Fibroblast of skin of scalp (primary cell): ENCODE measurements at regions not wholly inside any gene's neighbourhood (a gene's known extent, or its start where the extent isn't known, plus 50 kb on each side); places are given as distances from the start of the nearest gene placed in this dataset.
A peak's percentile ranks its signal among the peaks of the same experiment; 100 is the strongest.
"Not testable (repeated sequence)": the region's sequence is repeated elsewhere in the genome, so short reads cannot be mapped to it uniquely, and the experiment has no call there.

Source experiments
- DNase-seq: peaks from one replicate; pipeline ENCODE4 v3.0.0-alpha.2; 2013

DNA sequence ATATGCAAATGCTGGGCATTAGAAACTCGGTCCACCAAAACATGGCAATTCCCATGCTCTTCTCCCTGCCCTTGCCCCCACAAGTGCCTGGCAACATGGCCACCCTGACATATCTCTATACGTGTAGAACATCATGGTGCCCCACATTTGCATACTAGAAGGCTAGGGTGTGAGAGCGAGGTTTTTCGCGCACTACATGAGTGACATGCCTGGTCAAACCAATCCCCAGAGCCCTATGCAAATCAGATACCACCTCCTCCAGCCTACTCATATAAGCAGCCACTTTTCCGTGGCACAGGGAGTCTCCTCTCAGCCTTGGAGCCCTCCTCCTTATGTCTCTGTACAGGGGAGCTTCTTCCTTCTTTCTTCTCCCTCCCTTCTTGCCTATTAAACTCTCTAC lies 296.1 kb upstream of the GULP1 start:
- no peak for DNase-seq

DNA sequence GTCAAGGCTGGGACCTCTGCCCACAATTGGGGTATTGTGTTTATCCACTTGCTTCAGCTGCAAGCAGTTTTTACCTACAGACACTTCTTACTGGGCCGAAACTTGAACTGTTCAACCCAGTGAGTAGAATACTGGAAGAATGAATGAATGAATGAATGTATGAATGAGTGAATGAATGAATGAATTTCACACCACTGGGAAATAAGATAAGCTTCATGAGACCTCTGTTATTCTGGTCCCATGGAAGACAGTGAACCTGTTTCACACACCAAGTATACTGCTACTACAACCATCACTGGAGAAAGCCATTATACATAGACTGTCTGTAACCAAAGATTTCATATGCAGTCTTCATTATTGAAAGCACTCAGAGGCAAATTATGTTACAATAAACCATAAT lies 295.0 kb upstream of the GULP1 start:
- no peak for DNase-seq

GRCh38 chr2:188000189-188000588 lies 291.5 kb upstream of the GULP1 start:
- no peak for DNase-seq

GRCh38 chr2:188003800-188004199 lies 287.9 kb upstream of the GULP1 start:
- DNase-seq, result no peak

DNA sequence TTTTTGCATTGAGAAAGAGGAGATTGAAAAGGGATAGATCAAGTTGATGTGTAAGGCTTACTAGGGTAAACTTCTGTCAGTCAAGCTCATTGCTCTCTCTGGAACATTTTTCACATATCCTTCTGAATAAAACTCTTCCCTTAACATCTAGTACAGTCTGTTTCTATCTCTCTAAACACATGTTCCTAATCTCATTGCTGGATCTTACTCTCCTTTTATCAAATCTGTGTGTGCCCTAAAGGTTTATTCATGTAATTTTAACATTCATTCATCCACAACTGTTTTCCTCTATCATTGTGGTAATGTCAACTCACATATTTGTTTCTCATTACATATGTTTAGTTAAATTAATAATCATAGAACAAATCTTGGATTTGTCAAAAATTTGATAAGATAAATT lies 277.9 kb upstream of the GULP1 start:
- DNase-seq, result no peak

- DNase-seq, result no peak
Observed at GRCh38 chr2:188016917-188017316, 274.8 kb upstream of the GULP1 start.

- DNase-seq, result no peak
Observed at GRCh38 chr2:188022389-188022788, 269.3 kb upstream of the GULP1 start.

GRCh38 chr2:188023035-188023434 lies 268.6 kb upstream of the GULP1 start:
- no peak for DNase-seq

DNA sequence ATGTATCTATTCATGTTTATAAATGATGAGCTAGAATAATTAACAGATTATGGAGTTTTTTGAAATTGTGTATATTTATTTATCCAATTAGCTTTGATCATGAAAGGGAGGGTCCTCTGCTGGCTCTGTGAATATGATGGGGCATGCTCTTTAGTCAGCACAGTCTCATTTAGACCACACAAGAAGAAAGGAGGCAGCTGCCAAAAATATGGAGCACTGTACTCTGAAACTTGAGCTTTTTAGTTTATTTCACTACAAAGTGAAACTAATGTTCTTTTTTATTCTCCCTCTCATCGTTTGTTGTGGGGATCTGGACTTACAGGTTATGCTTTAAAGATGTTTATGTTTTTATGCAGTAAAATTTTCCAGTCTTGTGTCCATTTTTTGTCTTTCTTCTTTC lies 266.9 kb upstream of the GULP1 start:
- peak; percentile 41 for DNase-seq

DNA sequence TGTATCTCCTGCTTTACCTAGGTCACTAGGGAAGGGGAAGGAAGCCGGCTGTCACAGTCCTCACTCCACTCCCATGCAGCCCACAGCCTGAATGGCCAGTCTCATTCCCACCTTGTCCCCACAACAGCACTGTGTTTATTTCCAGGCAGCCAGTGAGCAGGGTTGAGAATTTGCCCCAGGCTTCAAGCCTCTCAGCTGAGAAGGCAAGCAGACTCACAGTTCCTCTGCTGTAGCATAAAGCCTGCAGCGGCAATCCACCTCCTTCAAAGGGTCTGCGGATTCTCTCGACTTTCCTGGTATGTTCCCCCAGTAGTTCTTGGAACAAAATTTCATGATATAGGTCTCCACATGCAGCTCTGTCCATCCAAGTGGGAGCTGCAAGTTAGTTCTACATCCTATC lies 262.9 kb upstream of the GULP1 start:
- no peak for DNase-seq

- no peak for DNase-seq
Observed at GRCh38 chr2:188032306-188032705, 259.4 kb upstream of the GULP1 start.

- no peak for DNase-seq
Observed at GRCh38 chr2:188032786-188033185, 258.9 kb upstream of the GULP1 start.

- not testable (repeated sequence) for DNase-seq
Observed at GRCh38 chr2:188033240-188033639, 258.4 kb upstream of the GULP1 start.

- DNase-seq, result not testable (repeated sequence)
Observed at GRCh38 chr2:188034102-188034501, 257.6 kb upstream of the GULP1 start.

DNA sequence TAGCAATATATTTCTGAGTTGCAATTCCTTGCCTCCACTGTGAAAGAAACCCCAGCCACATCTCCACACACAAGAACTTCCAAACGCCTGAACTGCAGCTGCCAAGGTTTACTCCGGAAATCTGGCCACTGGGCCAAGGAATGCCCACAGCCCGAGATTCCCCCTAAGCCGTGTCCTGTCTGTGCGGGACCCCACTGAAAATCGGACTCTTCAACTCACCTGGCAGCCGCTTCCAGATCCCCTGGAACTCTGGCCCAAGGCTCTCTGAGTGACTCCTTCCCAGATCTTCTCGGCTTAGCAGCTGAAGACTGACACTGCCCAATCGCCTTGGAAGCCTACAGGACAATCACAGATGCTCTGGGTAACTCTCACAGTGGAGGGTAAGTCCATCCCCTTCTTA lies 256.3 kb upstream of the GULP1 start:
- not testable (repeated sequence) for DNase-seq

GRCh38 chr2:188036786-188037185 lies 254.9 kb upstream of the GULP1 start:
- not testable (repeated sequence) for DNase-seq

DNA sequence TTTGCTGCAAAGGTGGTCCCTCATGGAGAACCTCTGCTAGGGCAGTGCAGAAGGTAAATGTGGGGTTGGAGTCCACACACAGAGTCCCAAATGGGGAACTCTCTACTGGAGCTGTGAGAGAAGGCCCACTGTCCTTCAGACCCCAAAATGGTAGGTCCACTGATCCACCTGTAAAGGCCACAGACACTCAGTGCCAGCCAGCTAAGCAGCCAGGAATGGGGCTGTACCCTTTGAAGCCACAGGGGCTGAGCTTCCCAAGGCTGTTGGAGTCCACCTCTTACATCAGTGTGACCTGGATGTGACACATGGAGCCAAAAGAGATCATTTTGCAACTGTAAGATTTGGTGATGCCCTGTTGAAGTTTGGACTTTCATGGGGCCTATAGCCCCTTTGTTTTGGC lies 252.4 kb upstream of the GULP1 start:
- no peak for DNase-seq

GRCh38 chr2:188042412-188042811 lies 249.3 kb upstream of the GULP1 start:
- DNase-seq, result peak; percentile 61

DNA sequence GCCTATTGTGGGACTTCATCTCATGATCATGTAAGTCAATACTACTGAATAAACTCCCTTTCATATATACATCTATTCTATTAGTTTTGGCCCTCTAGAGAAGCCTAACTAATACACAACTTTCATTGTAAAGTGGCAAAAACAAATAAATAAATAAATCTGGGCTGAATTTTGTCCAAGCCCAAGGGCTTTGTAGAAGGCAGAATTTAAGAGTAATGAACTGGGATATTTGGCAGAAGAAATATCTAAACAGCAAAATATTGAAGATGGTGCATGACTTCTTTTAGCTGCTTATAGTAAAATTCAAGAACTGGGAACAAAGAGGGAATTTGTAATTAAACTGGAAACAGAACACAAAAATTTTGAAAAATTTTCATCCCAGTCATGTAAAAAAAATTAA lies 246.7 kb upstream of the GULP1 start:
- no peak for DNase-seq

GRCh38 chr2:188046437-188046836 lies 245.2 kb upstream of the GULP1 start:
- DNase-seq, result peak; percentile 79

DNA sequence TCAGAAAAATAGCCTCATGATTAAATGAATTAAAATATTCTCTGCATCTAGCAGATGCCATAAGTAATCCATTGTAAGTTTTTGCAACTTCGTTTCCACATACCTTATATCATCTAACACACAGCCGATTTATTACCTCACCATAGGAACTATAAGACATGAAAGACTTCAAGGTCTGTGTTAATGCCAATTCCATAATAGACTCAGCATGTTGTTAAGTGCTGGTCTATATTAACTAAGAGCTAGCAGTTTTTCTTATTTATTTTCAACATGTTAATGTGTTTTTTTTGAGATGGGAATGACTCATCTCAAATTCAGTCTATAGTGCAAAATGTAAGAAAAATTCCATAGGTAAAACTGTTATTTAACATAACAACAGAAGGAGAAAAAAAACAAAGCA lies 243.9 kb upstream of the GULP1 start:
- DNase-seq, result no peak

- DNase-seq, result peak; percentile 76
Observed at GRCh38 chr2:188050726-188051125, 240.9 kb upstream of the GULP1 start.

GRCh38 chr2:188051706-188052105 lies 240.0 kb upstream of the GULP1 start:
- DNase-seq, result peak; percentile 69

- no peak for DNase-seq
Observed at GRCh38 chr2:188065386-188065785, 226.3 kb upstream of the GULP1 start.

DNA sequence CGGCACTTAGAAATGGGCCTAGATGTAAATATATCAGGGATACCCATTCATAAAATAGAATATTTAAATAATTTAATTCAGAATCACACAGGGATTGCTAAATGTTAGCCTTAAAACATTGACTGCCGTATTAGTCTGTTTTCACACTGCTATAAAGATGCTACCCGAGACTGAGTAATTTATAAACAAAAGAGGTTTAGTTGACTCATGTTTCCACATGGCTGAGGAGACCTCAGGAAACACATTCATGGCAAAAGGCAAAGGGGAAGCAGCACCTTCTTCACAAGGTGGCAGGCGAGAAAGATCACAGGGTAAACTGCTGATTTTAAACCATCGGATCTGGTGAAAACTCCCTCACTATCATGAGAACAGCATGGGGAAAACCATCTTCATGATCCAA lies 223.6 kb upstream of the GULP1 start:
- no peak for DNase-seq
